ENCODE measurements at regions not wholly inside any gene's neighbourhood (a gene's known extent, or its start where the extent isn't known, plus 50 kb on each side); places are given as distances from the start of the nearest gene placed in this dataset.
"Not testable (repeated sequence)": the region's sequence is repeated elsewhere in the genome, so short reads cannot be mapped to it uniquely, and the experiment has no call there.

DNA sequence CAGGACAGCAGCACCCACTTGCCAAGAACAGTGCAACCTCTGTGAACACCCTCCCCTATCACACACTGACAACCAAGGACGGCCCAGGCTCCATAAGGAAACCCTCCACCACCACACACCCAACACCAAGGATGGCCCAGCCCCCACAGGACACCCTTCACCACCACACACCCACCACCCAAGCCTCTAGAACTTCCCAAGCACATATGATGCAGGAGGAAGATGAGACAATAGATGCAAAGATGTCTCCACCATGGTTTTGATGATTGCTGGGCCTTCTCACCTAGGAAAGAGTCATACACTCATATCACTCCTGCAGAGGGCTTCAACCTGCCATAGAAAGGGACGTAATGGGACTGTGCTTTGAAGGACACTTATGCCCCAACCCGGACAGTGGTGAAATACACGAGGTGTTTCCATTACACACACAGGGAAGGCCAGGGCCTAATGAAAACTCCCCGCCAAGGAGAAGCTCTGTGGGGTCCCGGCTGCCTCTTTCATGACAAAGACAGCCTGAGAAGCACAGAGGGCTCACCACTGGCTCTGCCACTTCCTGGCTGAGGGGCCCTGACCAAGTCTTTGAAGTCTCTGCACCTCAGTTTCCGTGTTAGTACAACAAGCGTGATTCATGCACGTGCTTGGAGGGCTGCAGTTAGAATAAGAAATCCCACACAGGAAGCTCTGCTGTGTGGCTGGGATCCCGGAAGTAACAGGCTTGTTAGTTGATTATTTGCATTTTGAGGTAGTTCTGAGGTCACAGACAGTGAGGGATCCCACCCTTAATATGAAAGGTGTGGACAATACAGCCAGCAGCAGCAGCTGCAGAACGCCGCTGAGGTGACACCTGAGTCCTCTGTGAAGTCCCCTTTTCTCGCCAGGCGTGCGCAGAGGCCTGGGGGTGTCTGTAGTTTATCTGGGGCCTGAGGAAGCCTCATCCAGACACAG, 61.9 kb upstream of the ATP12A start:
- peak; percentile 69 for DNase-seq (ENCODE audit: extremely low spot score)
- CTCF ChIA-PET: interaction anchor here (1.0 to 1.2 kb wide), 2 partner anchors 11 to 38 kb away, joined by 3 read pairs; no protein-coding TSS in a partner anchor

DNA sequence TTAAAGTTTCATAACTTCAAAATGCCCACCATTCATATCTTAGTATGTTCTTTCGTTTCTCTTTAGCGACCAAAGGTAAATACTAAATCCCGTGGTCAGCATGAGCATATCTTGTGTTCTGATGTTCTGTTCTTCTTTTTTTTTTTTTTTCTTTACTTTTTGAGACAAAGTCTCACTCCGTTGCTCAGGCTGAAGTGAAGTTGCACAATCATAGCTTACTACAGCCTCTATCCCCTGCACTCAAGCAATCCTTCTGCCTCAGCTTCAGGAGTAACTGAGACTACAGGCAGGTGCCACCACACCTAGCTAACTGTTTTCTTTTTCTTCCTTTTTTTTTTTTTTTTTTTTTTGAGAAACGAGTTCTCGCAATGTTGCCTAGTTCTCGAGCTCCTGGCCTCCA, 60.9 kb upstream of the ATP12A start:
- DNase-seq (ENCODE audit: extremely low spot score): no peak
- TF ChIP-seq, protein P1, sequence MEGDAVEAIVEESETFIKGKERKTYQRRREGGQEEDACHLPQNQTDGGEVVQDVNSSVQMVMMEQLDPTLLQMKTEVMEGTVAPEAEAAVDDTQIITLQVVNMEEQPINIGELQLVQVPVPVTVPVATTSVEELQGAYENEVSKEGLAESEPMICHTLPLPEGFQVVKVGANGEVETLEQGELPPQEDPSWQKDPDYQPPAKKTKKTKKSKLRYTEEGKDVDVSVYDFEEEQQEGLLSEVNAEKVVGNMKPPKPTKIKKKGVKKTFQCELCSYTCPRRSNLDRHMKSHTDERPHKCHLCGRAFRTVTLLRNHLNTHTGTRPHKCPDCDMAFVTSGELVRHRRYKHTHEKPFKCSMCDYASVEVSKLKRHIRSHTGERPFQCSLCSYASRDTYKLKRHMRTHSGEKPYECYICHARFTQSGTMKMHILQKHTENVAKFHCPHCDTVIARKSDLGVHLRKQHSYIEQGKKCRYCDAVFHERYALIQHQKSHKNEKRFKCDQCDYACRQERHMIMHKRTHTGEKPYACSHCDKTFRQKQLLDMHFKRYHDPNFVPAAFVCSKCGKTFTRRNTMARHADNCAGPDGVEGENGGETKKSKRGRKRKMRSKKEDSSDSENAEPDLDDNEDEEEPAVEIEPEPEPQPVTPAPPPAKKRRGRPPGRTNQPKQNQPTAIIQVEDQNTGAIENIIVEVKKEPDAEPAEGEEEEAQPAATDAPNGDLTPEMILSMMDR (IDR thresholded peaks at IDR 0.05; ENCODE audit: control extremely low read depth, extremely low read depth, low read depth, missing control alignments): no peak
- CTCF ChIA-PET: interaction anchor here (0.6 to 1.0 kb wide), 3 partner anchors 10 to 39 kb away, joined by 3 to 4 read pairs (median 3); no protein-coding TSS in a partner anchor
- POLR2A ChIA-PET: interaction anchor here (0.6 kb wide), 1 partner anchor 306 kb away, joined by 3 read pairs; no protein-coding TSS in a partner anchor

More for the DNA sequence above, 61.9 kb upstream of the ATP12A start:
- POLR2A ChIA-PET: no interaction called here
- TF ChIP-seq, protein P1 (IDR thresholded peaks at IDR 0.05; ENCODE audit: control extremely low read depth, extremely low read depth, low read depth, missing control alignments): no peak

DNA sequence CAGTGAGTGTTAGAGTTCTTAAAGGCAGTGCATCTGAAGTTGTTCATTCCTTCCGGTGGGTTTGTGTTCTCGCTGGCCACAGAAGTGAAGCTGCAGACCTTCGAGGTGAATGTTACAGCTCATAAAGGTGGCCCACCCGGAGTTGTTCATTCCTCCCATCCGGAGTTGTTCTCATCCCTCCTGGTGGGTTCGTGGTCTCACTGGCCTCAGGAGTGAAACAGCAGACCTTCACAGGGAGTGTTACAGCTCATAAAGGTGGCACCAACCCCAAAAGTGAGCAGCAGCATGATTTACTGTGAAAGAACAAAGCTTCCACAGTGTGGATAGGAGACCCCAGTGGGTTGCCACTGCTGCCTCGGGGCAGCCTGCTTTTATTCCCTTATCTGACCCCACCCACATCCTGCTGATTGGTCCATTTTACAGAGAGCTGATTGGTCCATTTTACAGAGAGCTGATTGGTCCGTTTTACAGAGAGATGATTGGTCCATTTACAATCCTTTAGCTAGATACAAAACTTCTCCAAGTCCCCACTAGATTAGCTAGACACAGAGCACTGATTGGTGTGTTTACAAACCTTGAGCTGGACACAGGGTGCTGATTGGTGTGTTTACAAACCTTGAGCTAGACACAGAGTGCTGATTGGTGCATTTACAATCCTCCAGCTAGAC, 57.6 kb upstream of the ATP12A start:
- DNase-seq (ENCODE audit: extremely low spot score); POLR2A ChIA-PET: not testable (repeated sequence)
- CTCF ChIA-PET: interaction anchor here (1.5 to 1.9 kb wide), 3 partner anchors 9 to 14 kb away, joined by 3 to 5 read pairs (median 4); no protein-coding TSS in a partner anchor

DNA sequence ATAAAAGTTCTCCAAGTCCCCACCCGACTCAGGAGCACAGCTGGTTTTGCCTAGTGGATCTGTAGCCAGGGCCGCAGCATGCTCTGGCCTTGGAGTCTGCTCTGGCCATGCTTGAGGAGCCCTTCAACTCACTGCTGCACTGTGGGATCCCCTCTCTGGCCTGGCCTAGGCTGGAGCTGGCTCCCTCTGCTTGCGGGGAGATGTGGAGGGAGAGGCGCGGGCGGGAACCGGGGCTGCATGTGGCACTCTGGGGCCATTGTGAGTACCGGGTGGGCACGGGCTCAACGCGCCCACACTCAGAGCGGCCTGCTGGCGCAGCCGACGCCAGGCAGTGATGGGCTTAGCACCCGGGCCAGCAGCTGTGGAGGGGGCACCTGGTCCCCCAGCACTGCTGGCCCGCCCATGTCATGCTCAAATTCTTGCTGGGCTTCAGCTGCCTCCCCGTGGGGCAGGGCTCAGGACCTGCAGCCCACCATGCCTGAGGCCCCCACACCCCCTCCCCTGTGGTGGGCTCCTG, 57.0 kb upstream of the ATP12A start:
- TF ChIP-seq, protein P1 (IDR thresholded peaks at IDR 0.05; ENCODE audit: control extremely low read depth, extremely low read depth, low read depth, missing control alignments): no peak
- DNase-seq (ENCODE audit: extremely low spot score): no peak
- CTCF ChIA-PET: interaction anchor here (0.8 to 2.1 kb wide), 6 partner anchors 10 to 60 kb away, joined by 3 to 7 read pairs (median 4); no protein-coding TSS in a partner anchor
- POLR2A ChIA-PET: no interaction called here

DNA sequence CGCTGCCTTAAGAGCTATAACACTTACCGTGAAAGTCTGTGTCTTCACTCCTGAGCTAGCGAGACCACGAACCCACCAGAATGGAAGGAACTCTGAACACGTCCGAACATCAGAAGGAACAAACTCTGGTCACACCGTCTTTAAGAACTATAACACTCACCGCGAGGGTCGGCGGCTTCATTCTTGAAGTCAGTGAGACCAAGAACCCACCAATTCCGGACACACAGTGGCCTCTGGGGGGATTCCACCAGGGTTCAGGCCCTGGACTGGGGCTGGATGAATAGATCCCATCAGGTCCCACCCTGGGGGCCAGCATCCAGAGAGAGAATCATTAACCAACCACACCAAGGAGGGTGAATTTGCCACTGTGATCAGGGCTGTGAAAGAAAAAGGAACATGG, 55.8 kb upstream of the ATP12A start:
- DNase-seq (ENCODE audit: extremely low spot score): no peak
- TF ChIP-seq, protein P1 (IDR thresholded peaks at IDR 0.05; ENCODE audit: control extremely low read depth, extremely low read depth, low read depth, missing control alignments): no peak
- CTCF ChIA-PET: interaction anchor here (0.7 to 4.2 kb wide), 5 partner anchors 8 to 48 kb away, joined by 3 to 20 read pairs (median 4); no protein-coding TSS in a partner anchor
- POLR2A ChIA-PET: no interaction called here

DNA sequence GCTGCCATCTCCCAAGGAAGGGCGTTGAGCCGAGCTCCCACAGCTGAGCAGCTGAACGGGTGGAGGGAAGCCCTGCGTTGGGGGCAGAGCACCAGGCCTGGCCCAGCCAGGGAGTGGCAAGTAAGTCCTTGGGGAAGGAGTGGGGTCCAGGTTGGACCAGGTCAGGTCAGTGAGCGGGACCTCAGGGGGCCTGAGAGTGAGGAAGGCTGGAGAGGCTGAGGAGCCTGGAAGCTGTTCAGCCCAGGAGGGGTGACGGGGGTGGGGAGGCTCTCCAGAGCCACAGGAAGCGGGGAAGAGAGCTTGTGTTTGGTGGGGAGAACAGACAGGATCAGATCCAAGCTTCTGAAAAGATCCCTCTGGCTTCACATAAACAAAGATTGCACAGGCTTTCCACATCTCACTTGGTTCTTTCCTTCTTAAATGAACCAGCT, 55.4 kb upstream of the ATP12A start:
- ChIA-PET POLR2A (no interaction called here), CTCF (interaction anchor here (0.7 to 4.2 kb wide), 4 partner anchors 8 to 48 kb away, joined by 3 to 20 read pairs (median 6); no protein-coding TSS in a partner anchor)
- TF ChIP-seq, protein P1 (IDR thresholded peaks at IDR 0.05; ENCODE audit: control extremely low read depth, extremely low read depth, low read depth, missing control alignments): no peak
- DNase-seq (ENCODE audit: extremely low spot score): no peak

Data from GM10248 (cell line).